Epithelial cell of proximal tubule (primary cell): ENCODE measurements at regions not wholly inside any gene's neighbourhood (a gene's known extent, or its start where the extent isn't known, plus 50 kb on each side); places are given as distances from the start of the nearest gene placed in this dataset.

ENCODE experiments used
- DNase-seq: peaks from one replicate; pipeline ENCODE4 v3.0.0-alpha.2; 2011; ENCODE audit warnings: low read depth
- H3K4me3 ChIP-seq: 2 replicates; pipeline ENCODE4 v1.5.1; 2011; ENCODE audit warnings: low read depth, mild to moderate bottlenecking, low read length
- CTCF ChIP-seq: conservative IDR thresholded peaks from 2 replicates; pipeline ENCODE4 v1.5.1; 2012; ENCODE audit warnings: low read depth, mild to moderate bottlenecking, low read length

- no peak for DNase-seq
- no peak overlapping the region for H3K4me3 ChIP-seq
- no peak for TF ChIP-seq CTCF
These were observed 151.5 kb upstream of the BACE2 start for GRCh38 chr21:41016472-41016871.

- TF ChIP-seq CTCF: no peak
- no peak overlapping the region for H3K4me3 ChIP-seq
- DNase-seq: no peak
These were observed 149.5 kb upstream of the BACE2 start for GRCh38 chr21:41018431-41018830.

GRCh38 chr21:41023936-41024335 is 144.0 kb upstream of the BACE2 start:
- DNase-seq: no peak
- no peak overlapping the region for H3K4me3 ChIP-seq
- TF ChIP-seq CTCF: no peak

- no peak for TF ChIP-seq CTCF
- DNase-seq: no peak
- no peak overlapping the region for H3K4me3 ChIP-seq
These were observed 143.6 kb upstream of the BACE2 start for GRCh38 chr21:41024341-41024740.

GRCh38 chr21:41024746-41025254 is 143.2 kb upstream of the BACE2 start:
- TF ChIP-seq CTCF: no peak
- no peak overlapping the region for H3K4me3 ChIP-seq
- DNase-seq: no peak

- TF ChIP-seq CTCF: no peak
- no peak for DNase-seq
- no peak overlapping the region for H3K4me3 ChIP-seq
These were observed 138.4 kb upstream of the BACE2 start for GRCh38 chr21:41029571-41029970.

- no peak for TF ChIP-seq CTCF
- no peak for DNase-seq
- no peak overlapping the region for H3K4me3 ChIP-seq
These were observed 136.2 kb upstream of the BACE2 start for GRCh38 chr21:41031701-41032220.
